H1 (cell line): ENCODE measurements at regions not wholly inside any gene's neighbourhood (a gene's known extent, or its start where the extent isn't known, plus 50 kb on each side); places are given as distances from the start of the nearest gene placed in this dataset.

Experiments
- CBX5 ChIP-seq: fragments of 300-800, 300-1000 bp; sonication (generic); IDR thresholded peaks from 2 replicates; pipeline ENCODE4 v1.7.1; 2016; ENCODE audit warnings: antibody characterized with exemption, low read length, low read depth
- CHD7 ChIP-seq: fragments of 300-600 bp; sonication (generic); IDR thresholded peaks from 2 replicates; pipeline ENCODE4 v1.7.1; 2012; ENCODE audit warnings: low read length, moderate library complexity, mild to moderate bottlenecking, inconsistent platforms; ENCODE audit not compliant: insufficient replicate concordance
- KDM1A ChIP-seq: fragments of 200-600, 300-600 bp; sonication (generic); IDR thresholded peaks from 2 replicates; pipeline ENCODE4 v1.7.1; 2016; ENCODE audit warnings: mild to moderate bottlenecking, low read length, borderline replicate concordance
- SP1 ChIP-seq: IDR thresholded peaks from 2 replicates; pipeline ENCODE4 v1.6.1; 2011; ENCODE audit warnings: low read depth, low read length
- SRF ChIP-seq: IDR thresholded peaks from 2 replicates; pipeline ENCODE4 v1.6.1; 2011; ENCODE audit warnings: mild to moderate bottlenecking, low read depth, low read length, moderate library complexity
- TF ChIP-seq, protein P1 (sequence below): IDR thresholded peaks from 2 replicates; pipeline ENCODE4 v1.6.1; 2012; ENCODE audit warnings: low read length, inconsistent platforms

- TF ChIP-seq, protein P1, sequence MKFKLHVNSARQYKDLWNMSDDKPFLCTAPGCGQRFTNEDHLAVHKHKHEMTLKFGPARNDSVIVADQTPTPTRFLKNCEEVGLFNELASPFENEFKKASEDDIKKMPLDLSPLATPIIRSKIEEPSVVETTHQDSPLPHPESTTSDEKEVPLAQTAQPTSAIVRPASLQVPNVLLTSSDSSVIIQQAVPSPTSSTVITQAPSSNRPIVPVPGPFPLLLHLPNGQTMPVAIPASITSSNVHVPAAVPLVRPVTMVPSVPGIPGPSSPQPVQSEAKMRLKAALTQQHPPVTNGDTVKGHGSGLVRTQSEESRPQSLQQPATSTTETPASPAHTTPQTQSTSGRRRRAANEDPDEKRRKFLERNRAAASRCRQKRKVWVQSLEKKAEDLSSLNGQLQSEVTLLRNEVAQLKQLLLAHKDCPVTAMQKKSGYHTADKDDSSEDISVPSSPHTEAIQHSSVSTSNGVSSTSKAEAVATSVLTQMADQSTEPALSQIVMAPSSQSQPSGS = no peak
- TF ChIP-seq CBX5 (no peak), SP1 (no peak), CHD7 (no peak), KDM1A (no peak), SRF (no peak)
These were observed 499.6 kb upstream of the ACVR2A start (continued) for GRCh38 chr2:147345246-147345645.
